Vagina (tissue), 2 donors: ENCODE measurements at regions not wholly inside any gene's neighbourhood (a gene's known extent, or its start where the extent isn't known, plus 50 kb on each side); places are given as distances from the start of the nearest gene placed in this dataset.

Experiments
- POLR2A ChIP-seq, 2 donors: fragments of 450-650 bp; IDR thresholded peaks; one replicate each; pipeline ENCODE4 v1.6.1; 2017; ENCODE audit warnings: antibody characterized with exemption in 2 of 2, mild to moderate bottlenecking in 2 of 2, moderate library complexity in 2 of 2
- POLR2AphosphoS5 ChIP-seq, 2 donors: sonication (generic); formaldehyde crosslinking; IDR thresholded peaks; one replicate each; pipeline ENCODE4 v1.9.0; 2017; ENCODE audit warnings: antibody characterized with exemption in 2 of 2, mild to moderate bottlenecking in 2 of 2, low read depth in 1 of 2; ENCODE audit not compliant: insufficient read depth in 1 of 2
- TF ChIP-seq, protein P1 (sequence below), 3 experiments: fragments of 450-650 bp in 2 of 3; fragments of 200-600 bp in 1 of 3; sonication (generic) in 1 of 3; IDR thresholded peaks; one replicate each; pipeline ENCODE4 v1.5.1; 2017 to 2019; ENCODE audit warnings: antibody characterized with exemption in 3 of 3, mild to moderate bottlenecking in 2 of 3, moderate library complexity in 2 of 3

DNA sequence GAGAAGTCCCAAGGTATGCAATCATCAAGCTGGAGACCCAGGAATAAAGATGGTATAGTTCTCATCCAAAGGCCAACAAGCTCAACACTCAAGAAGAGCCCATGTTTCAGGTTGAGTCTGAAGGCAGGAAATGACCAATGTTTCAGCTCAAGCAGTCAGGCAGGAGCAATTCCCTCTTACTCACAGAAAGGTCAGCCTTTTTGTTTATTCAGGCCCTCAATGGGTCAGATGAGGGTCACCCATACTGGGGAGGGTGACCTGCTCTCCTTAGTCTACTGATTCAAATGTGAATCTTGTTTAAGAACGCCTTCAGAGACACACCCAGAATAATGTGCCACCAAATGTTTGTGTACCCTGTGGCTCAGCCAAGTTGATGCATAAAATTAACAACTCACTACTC lies 262.4 kb downstream of the USP25 start:
- TF ChIP-seq, protein P1, sequence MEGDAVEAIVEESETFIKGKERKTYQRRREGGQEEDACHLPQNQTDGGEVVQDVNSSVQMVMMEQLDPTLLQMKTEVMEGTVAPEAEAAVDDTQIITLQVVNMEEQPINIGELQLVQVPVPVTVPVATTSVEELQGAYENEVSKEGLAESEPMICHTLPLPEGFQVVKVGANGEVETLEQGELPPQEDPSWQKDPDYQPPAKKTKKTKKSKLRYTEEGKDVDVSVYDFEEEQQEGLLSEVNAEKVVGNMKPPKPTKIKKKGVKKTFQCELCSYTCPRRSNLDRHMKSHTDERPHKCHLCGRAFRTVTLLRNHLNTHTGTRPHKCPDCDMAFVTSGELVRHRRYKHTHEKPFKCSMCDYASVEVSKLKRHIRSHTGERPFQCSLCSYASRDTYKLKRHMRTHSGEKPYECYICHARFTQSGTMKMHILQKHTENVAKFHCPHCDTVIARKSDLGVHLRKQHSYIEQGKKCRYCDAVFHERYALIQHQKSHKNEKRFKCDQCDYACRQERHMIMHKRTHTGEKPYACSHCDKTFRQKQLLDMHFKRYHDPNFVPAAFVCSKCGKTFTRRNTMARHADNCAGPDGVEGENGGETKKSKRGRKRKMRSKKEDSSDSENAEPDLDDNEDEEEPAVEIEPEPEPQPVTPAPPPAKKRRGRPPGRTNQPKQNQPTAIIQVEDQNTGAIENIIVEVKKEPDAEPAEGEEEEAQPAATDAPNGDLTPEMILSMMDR (IDR thresholded peaks at IDR 0.05), result no peak
- TF ChIP-seq POLR2AphosphoS5 (IDR thresholded peaks at IDR 0.05; ENCODE audit: insufficient read depth in 1 of 2, low read depth in 1 of 2) (no peak), POLR2A (IDR thresholded peaks at IDR 0.05) (no peak)
